OCI-LY7 (cell line): ENCODE measurements at regions not wholly inside any gene's neighbourhood (a gene's known extent, or its start where the extent isn't known, plus 50 kb on each side); places are given as distances from the start of the nearest gene placed in this dataset.

Experiments
- BruUV-seq: library from RNA; stranded (reverse); fragments of 400-500 nt; replicated peaks from 2 replicates; lab custom pipeline; 2021; lab: Mats Ljungman, UMichigan
- CTCF ChIA-PET: fragments of 300-600 bp; sonication (Branson Sonifier 250); formaldehyde crosslinking; loops from one replicate; lab custom pipeline; 2022; ENCODE audit warnings: antibody characterized with exemption; ENCODE audit not compliant: unreplicated experiment; lab: Charles Lee
- POLR2A ChIA-PET: fragments of 300-600 bp; sonication (Branson Sonifier 250); formaldehyde crosslinking; loops from one replicate; lab custom pipeline; 2022; ENCODE audit warnings: antibody characterized with exemption; lab: Charles Lee
- DNase-seq: peaks from one replicate; pipeline ENCODE4 v3.0.0-alpha.2; 2015; ENCODE audit warnings: low spot score
- H2AFZ ChIP-seq: fragments of 200-600 bp; sonication (generic), shearing (Covaris generic); 2 replicates; pipeline ENCODE4 v1.6.1; 2014; ENCODE audit warnings: mild to moderate bottlenecking, antibody characterized with exemption, low read length, moderate library complexity
- H3K27ac ChIP-seq: fragments of 200-600 bp; sonication (generic); 2 replicates; pipeline ENCODE4 v1.5.1; 2014; ENCODE audit warnings: mixed run types, low read depth, mild to moderate bottlenecking, moderate library complexity, low read length, inconsistent platforms; ENCODE audit not compliant: poor library complexity, severe bottlenecking
- H3K36me3 ChIP-seq: fragments of 200-600 bp; sonication (generic); 2 replicates; pipeline ENCODE4 v1.6.1; 2014; ENCODE audit warnings: mild to moderate bottlenecking, antibody characterized with exemption, low read length, moderate library complexity, mixed read lengths; ENCODE audit not compliant: insufficient read depth
- H3K4me1 ChIP-seq: fragments of 200-600 bp; sonication (generic); 2 replicates; pipeline ENCODE4 v1.5.1; 2014; ENCODE audit warnings: mild to moderate bottlenecking, low read length; ENCODE audit not compliant: insufficient read depth, poor library complexity, severe bottlenecking
- H3K4me2 ChIP-seq: fragments of 200-600 bp; sonication (generic); 2 replicates; pipeline ENCODE4 v1.6.1; 2014; ENCODE audit warnings: mild to moderate bottlenecking, low read length
- H3K4me3 ChIP-seq: fragments of 200-600 bp; sonication (generic); 2 replicates; pipeline ENCODE4 v1.5.1; 2014; ENCODE audit warnings: mild to moderate bottlenecking, low read depth, low read length; ENCODE audit not compliant: poor library complexity, severe bottlenecking
- H3K79me2 ChIP-seq: fragments of 200-600 bp; sonication (generic); 2 replicates; pipeline ENCODE4 v1.6.1; 2016; ENCODE audit warnings: low read depth, mild to moderate bottlenecking, low read length, moderate library complexity, mixed read lengths; ENCODE audit not compliant: insufficient read depth
- H3K9me2 ChIP-seq: fragments of 200-600 bp; sonication (generic); 2 replicates; pipeline ENCODE4 v1.6.1; 2016; ENCODE audit warnings: mild to moderate bottlenecking, low read length, mixed read lengths; ENCODE audit not compliant: insufficient read depth
- H3K9me3 ChIP-seq: fragments of 200-600 bp; sonication (generic); 2 replicates; pipeline ENCODE4 v1.6.1; 2014; ENCODE audit warnings: mild to moderate bottlenecking, mixed run types, low read length, mixed read lengths
- H4K20me1 ChIP-seq: fragments of 200-600 bp; sonication (generic); 2 replicates; pipeline ENCODE4 v1.6.1; 2014; ENCODE audit warnings: mild to moderate bottlenecking, antibody characterized with exemption, low read length, moderate library complexity, mixed read lengths; ENCODE audit not compliant: insufficient read depth
- EZH2phosphoT487 ChIP-seq: fragments of 200-600 bp; sonication (generic); IDR thresholded peaks from 2 replicates; pipeline ENCODE4 v1.6.1; 2018; ENCODE audit warnings: low read depth, borderline replicate concordance, mild to moderate bottlenecking, mixed run types, antibody characterized with exemption, low read length, moderate library complexity, mixed read lengths
- intact Hi-C: fragments of 100-400 bp; cut with micrococcal nuclease; formaldehyde crosslinking; loops from one replicate; pipeline ENCODE4 v1.10.0; 2022; ENCODE audit not compliant: unreplicated experiment
- TF ChIP-seq, protein P1 (sequence below): fragments of 200-600 bp; sonication (generic); conservative IDR thresholded peaks from 2 replicates; pipeline ENCODE4 v1.5.1; 2014; ENCODE audit warnings: mild to moderate bottlenecking, antibody characterized with exemption, low read length, moderate library complexity, mixed read lengths

DNA sequence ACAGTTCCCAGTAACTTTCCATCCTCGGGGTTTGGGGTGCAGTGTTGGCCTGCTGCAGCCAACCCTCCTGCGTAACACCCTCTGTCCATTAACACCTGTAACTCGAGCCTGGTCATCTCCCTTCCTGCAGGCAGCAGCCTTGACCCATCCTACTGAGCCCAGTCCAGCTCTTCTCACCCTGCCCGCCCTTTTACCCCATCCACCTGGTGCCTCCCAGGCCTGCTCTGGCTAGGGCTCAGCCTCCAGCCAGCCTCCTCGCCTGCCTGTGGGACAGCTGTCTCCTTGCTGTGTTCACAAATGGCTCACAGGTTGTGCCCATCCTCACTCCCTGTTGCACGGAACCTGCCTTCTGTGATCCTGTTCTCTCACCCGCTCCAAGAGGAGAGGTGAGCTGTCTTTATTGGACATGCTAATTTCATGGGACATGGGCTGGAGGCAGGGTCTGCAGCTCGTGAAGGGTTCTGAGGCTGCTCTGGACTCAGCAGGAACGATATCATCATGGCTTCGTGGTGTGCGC lies 277.2 kb upstream of the TCERG1L start:
- ChIA-PET POLR2A (no interaction called here), CTCF (no interaction called here)
- Histone ChIP-seq H2AFZ (no peak overlapping the region), H3K9me2 (no peaks in the 10 kb centered on the region), H3K9me3 (no peaks in the 10 kb centered on the region), H3K4me3 (no peak overlapping the region), H3K4me2 (no peak overlapping the region), H3K79me2 (no peaks in the 10 kb centered on the region), H4K20me1 (no peaks in the 10 kb centered on the region), H3K27ac (no peak overlapping the region), H3K4me1 (no peaks in the 10 kb centered on the region), H3K36me3 (no peaks in the 10 kb centered on the region)
- no TSS peak for BruUV-seq
- intact Hi-C loops = no loop called here
- DNase-seq = no peak
- no peak for TF ChIP-seq EZH2phosphoT487

DNA sequence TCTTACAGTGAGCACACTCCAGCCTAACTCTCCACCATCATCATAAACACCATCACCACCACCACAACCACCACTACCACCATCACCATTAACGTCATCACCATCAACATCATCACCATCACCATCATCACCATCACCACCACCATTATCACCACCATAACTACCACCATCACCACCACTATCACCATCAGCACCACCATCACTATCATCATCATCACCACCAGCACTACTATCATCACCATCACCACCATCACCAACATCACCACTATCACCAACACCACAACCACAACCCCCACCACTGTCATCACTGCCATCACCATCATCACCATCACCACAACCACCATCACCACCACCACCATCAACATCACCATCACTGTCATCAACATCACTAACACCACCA lies 279.0 kb upstream of the TCERG1L start:
- CTCF ChIA-PET = no interaction called here
- TF ChIP-seq EZH2phosphoT487 = no peak
- TF ChIP-seq, protein P1, sequence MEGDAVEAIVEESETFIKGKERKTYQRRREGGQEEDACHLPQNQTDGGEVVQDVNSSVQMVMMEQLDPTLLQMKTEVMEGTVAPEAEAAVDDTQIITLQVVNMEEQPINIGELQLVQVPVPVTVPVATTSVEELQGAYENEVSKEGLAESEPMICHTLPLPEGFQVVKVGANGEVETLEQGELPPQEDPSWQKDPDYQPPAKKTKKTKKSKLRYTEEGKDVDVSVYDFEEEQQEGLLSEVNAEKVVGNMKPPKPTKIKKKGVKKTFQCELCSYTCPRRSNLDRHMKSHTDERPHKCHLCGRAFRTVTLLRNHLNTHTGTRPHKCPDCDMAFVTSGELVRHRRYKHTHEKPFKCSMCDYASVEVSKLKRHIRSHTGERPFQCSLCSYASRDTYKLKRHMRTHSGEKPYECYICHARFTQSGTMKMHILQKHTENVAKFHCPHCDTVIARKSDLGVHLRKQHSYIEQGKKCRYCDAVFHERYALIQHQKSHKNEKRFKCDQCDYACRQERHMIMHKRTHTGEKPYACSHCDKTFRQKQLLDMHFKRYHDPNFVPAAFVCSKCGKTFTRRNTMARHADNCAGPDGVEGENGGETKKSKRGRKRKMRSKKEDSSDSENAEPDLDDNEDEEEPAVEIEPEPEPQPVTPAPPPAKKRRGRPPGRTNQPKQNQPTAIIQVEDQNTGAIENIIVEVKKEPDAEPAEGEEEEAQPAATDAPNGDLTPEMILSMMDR = no peak

DNA sequence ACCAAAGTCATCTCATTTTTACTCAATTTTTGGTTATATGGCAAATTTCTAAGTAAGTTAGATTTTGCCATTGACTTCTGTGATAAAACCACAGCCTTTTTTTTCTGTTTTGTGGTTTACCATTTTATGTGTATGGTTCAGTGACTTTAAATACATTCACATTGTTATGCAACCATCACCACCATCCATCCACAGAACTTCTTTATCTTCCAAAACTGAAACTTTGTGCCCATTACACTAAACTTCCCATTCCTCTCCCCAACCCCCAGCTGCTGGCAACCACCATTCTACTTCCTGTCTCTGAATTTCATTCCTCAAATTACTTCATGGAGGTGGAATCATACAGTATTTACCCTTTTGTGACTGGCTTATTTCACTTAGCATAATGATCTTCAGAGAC lies 280.4 kb upstream of the TCERG1L start:
- intact Hi-C loops = no loop called here
- Histone ChIP-seq H3K36me3 (no peaks in the 10 kb centered on the region), H3K27ac (no peak overlapping the region), H3K9me2 (no peaks in the 10 kb centered on the region), H3K79me2 (no peaks in the 10 kb centered on the region), H3K4me1 (no peaks in the 10 kb centered on the region), H2AFZ (no peak overlapping the region), H4K20me1 (no peaks in the 10 kb centered on the region), H3K9me3 (no peaks in the 10 kb centered on the region), H3K4me2 (no peak overlapping the region), H3K4me3 (no peak overlapping the region)
- ChIA-PET CTCF (no interaction called here), POLR2A (no interaction called here)
- DNase-seq = no peak
- no peak for TF ChIP-seq EZH2phosphoT487
- TF ChIP-seq, protein P1 = no peak
- no TSS peak for BruUV-seq

More for the DNA sequence above, 279.0 kb upstream of the TCERG1L start:
- DNase-seq = no peak
- H4K20me1 ChIP-seq = no peaks in the 10 kb centered on the region
- no peaks in the 10 kb centered on the region for H3K79me2 ChIP-seq
- POLR2A ChIA-PET = no interaction called here
- intact Hi-C loops = no loop called here
- H3K4me3 ChIP-seq = no peak overlapping the region
- no peak overlapping the region for H2AFZ ChIP-seq
- no peaks in the 10 kb centered on the region for H3K9me3 ChIP-seq
- H3K36me3 ChIP-seq = no peaks in the 10 kb centered on the region
- H3K4me2 ChIP-seq = no peak overlapping the region
- no peaks in the 10 kb centered on the region for H3K9me2 ChIP-seq
- no TSS peak for BruUV-seq
- no peaks in the 10 kb centered on the region for H3K4me1 ChIP-seq
- no peak overlapping the region for H3K27ac ChIP-seq
